ENCODE measurements at regions not wholly inside any gene's neighbourhood (a gene's known extent, or its start where the extent isn't known, plus 50 kb on each side); places are given as distances from the start of the nearest gene placed in this dataset.

GRCh38 chr3:73705792-73706191, 81.1 kb upstream of the PDZRN3 start:
- no peak for DNase-seq (ENCODE audit: low read depth)
- no peak for TF ChIP-seq CTCF (IDR thresholded peaks at IDR 0.05; ENCODE audit: insufficient read depth, low read depth, low read length, missing control alignments)
- no peak overlapping the region for H3K4me3 ChIP-seq (ENCODE audit: low read depth, low read length)

GRCh38 chr3:73699327-73699726, 74.6 kb upstream of the PDZRN3 start:
- TF ChIP-seq CTCF (IDR thresholded peaks at IDR 0.05; ENCODE audit: insufficient read depth, low read depth, low read length, missing control alignments), result no peak
- no peak overlapping the region for H3K4me3 ChIP-seq (ENCODE audit: low read depth, low read length)
- DNase-seq (ENCODE audit: low read depth), result no peak

GRCh38 chr3:73697020-73697419, 72.3 kb upstream of the PDZRN3 start:
- H3K4me3 ChIP-seq (ENCODE audit: low read depth, low read length), result no peak overlapping the region
- no peak for TF ChIP-seq CTCF (IDR thresholded peaks at IDR 0.05; ENCODE audit: insufficient read depth, low read depth, low read length, missing control alignments)
- no peak for DNase-seq (ENCODE audit: low read depth)

GRCh38 chr3:73695841-73696240, 71.1 kb upstream of the PDZRN3 start:
- no peak for DNase-seq (ENCODE audit: low read depth)
- no peak overlapping the region for H3K4me3 ChIP-seq (ENCODE audit: low read depth, low read length)
- no peak for TF ChIP-seq CTCF (IDR thresholded peaks at IDR 0.05; ENCODE audit: insufficient read depth, low read depth, low read length, missing control alignments)

- DNase-seq (ENCODE audit: low read depth), result no peak
- no peak for TF ChIP-seq CTCF (IDR thresholded peaks at IDR 0.05; ENCODE audit: insufficient read depth, low read depth, low read length, missing control alignments)
- no peak overlapping the region for H3K4me3 ChIP-seq (ENCODE audit: low read depth, low read length)
Observed at GRCh38 chr3:73694983-73695757, 70.4 kb upstream of the PDZRN3 start.

- DNase-seq (ENCODE audit: low read depth), result no peak
- TF ChIP-seq CTCF (IDR thresholded peaks at IDR 0.05; ENCODE audit: insufficient read depth, low read depth, low read length, missing control alignments), result no peak
- no peak overlapping the region for H3K4me3 ChIP-seq (ENCODE audit: low read depth, low read length)
Observed at GRCh38 chr3:73687106-73688004, 62.6 kb upstream of the PDZRN3 start.
